HepG2 (cell line): ENCODE measurements at regions not wholly inside any gene's neighbourhood (a gene's known extent, or its start where the extent isn't known, plus 50 kb on each side); places are given as distances from the start of the nearest gene placed in this dataset.

Experiments used
- BRCA1 ChIP-seq: sonication (generic); formaldehyde crosslinking; IDR thresholded peaks from 2 replicates; pipeline ENCODE4 v1.4.0; 2020; ENCODE audit warnings: missing genetic modification reagents
- MYNN ChIP-seq: sonication (generic); formaldehyde crosslinking; IDR thresholded peaks from 2 replicates; pipeline ENCODE4 v1.4.0; 2020; ENCODE audit warnings: mild to moderate bottlenecking, low read depth, missing genetic modification reagents

DNA sequence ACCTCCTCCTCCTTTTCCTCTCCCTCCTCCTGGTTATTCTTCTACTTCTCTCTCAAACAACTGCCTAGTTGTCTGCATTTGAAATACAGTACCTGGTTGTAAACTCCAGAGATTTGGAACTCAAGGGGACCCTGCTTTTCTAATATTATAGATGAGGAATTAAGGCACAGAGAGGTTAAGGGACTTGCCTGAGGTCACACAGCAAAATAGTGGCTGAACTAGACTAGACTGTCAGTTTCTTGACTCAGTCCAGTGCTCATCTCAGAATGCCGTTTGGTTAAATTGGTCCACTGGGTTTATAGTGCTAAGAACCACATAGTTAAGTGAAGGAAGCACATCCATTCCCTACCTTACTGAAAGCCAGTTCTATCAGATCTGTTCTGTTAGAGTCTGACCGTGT, 105.9 kb upstream of the VASH1 start:
- TF ChIP-seq BRCA1 (CRISPR knock-in tag) (no peak), MYNN (CRISPR knock-in tag) (no peak)
